ENCODE measurements at regions not wholly inside any gene's neighbourhood (a gene's known extent, or its start where the extent isn't known, plus 50 kb on each side); places are given as distances from the start of the nearest gene placed in this dataset.

DNA sequence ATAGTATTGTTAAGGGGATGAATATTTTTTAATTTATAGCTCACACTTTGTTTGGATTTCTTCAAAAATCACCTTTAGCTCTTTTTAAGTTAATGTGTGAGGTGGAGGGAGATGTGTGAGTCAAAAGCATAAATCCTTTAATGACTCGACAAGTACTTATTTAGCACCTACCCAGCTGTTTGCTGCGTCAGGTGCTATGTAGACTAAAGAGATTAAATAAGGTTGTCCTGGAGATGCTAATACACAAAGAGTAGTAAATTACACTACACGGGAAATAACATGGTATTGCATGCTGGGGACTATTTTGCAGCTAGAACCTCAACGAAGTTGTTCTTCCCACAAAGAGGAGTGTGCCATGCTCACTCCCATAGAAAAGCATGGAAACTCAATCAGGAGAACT, 583.3 kb upstream of the TENM4 start:
- TF ChIP-seq, protein P1, sequence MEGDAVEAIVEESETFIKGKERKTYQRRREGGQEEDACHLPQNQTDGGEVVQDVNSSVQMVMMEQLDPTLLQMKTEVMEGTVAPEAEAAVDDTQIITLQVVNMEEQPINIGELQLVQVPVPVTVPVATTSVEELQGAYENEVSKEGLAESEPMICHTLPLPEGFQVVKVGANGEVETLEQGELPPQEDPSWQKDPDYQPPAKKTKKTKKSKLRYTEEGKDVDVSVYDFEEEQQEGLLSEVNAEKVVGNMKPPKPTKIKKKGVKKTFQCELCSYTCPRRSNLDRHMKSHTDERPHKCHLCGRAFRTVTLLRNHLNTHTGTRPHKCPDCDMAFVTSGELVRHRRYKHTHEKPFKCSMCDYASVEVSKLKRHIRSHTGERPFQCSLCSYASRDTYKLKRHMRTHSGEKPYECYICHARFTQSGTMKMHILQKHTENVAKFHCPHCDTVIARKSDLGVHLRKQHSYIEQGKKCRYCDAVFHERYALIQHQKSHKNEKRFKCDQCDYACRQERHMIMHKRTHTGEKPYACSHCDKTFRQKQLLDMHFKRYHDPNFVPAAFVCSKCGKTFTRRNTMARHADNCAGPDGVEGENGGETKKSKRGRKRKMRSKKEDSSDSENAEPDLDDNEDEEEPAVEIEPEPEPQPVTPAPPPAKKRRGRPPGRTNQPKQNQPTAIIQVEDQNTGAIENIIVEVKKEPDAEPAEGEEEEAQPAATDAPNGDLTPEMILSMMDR (IDR thresholded peaks at IDR 0.05): no peak
- no peak for TF ChIP-seq ZFX (IDR thresholded peaks at IDR 0.05; ENCODE audit: borderline replicate concordance)
